ENCODE measurements at regions not wholly inside any gene's neighbourhood (a gene's known extent, or its start where the extent isn't known, plus 50 kb on each side); places are given as distances from the start of the nearest gene placed in this dataset.

DNA sequence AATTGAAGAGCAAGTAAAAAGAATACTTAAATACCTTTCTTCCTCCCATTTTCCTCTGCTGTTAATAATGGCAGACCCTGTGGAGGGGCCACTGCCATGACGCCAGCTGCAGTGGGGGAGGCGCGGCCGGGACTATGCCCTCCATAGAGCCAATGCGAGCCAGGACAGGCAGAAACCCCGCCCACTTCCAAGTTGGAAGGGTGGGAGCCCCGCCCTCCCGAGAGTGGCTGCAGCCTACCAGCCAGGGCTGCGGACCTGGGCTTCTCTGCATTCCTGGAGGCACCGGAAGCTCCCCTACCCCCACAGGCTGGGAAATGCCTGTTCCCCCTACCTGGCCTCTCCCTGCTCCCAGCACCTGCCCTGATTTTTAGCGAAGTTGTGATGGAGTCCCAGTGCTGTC is 439.4 kb upstream of the CDH19 start:
- Histone ChIP-seq H3K27ac (no peak overlapping the region), H3K4me3 (no peak overlapping the region), H3K27me3 (no peaks in the 10 kb centered on the region), H3K9me3 (no peaks in the 10 kb centered on the region), H3K4me1 (no peaks in the 10 kb centered on the region), H3K36me3 (no peaks in the 10 kb centered on the region)
- TF ChIP-seq, protein P1, sequence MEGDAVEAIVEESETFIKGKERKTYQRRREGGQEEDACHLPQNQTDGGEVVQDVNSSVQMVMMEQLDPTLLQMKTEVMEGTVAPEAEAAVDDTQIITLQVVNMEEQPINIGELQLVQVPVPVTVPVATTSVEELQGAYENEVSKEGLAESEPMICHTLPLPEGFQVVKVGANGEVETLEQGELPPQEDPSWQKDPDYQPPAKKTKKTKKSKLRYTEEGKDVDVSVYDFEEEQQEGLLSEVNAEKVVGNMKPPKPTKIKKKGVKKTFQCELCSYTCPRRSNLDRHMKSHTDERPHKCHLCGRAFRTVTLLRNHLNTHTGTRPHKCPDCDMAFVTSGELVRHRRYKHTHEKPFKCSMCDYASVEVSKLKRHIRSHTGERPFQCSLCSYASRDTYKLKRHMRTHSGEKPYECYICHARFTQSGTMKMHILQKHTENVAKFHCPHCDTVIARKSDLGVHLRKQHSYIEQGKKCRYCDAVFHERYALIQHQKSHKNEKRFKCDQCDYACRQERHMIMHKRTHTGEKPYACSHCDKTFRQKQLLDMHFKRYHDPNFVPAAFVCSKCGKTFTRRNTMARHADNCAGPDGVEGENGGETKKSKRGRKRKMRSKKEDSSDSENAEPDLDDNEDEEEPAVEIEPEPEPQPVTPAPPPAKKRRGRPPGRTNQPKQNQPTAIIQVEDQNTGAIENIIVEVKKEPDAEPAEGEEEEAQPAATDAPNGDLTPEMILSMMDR (IDR thresholded peaks at IDR 0.05): no peak
- DNase-seq (ENCODE audit: low spot score): no peak

GRCh38 chr18:67041334-67041733 is 437.4 kb upstream of the CDH19 start:
- Histone ChIP-seq H3K36me3 (no peaks in the 10 kb centered on the region), H3K27ac (no peak overlapping the region), H3K4me1 (no peaks in the 10 kb centered on the region), H3K4me3 (no peak overlapping the region), H3K9me3 (no peaks in the 10 kb centered on the region), H3K27me3 (no peaks in the 10 kb centered on the region)
- no peak for DNase-seq (ENCODE audit: low spot score)
- TF ChIP-seq, protein P1 (IDR thresholded peaks at IDR 0.05): no peak

- no peaks in the 10 kb centered on the region for H3K36me3 ChIP-seq
- no peak for DNase-seq (ENCODE audit: low spot score)
Measured at GRCh38 chr18:67035026-67035425, 431.1 kb upstream of the CDH19 start.

GRCh38 chr18:67023059-67023458 is 419.2 kb upstream of the CDH19 start:
- H3K4me1 ChIP-seq: no peaks in the 10 kb centered on the region
- H3K27me3 ChIP-seq: no peaks in the 10 kb centered on the region
- H3K36me3 ChIP-seq: no peaks in the 10 kb centered on the region
- no peak for DNase-seq (ENCODE audit: low spot score)
- TF ChIP-seq, protein P1 (IDR thresholded peaks at IDR 0.05): no peak
- no peak overlapping the region for H3K4me3 ChIP-seq
- no peak overlapping the region for H3K27ac ChIP-seq
- no peaks in the 10 kb centered on the region for H3K9me3 ChIP-seq

More at GRCh38 chr18:67035026-67035425, 431.1 kb upstream of the CDH19 start:
- no peaks in the 10 kb centered on the region for H3K4me1 ChIP-seq
- no peak overlapping the region for H3K4me3 ChIP-seq
- TF ChIP-seq, protein P1 (IDR thresholded peaks at IDR 0.05): no peak
- H3K27ac ChIP-seq: no peak overlapping the region
- H3K9me3 ChIP-seq: no peaks in the 10 kb centered on the region
- no peaks in the 10 kb centered on the region for H3K27me3 ChIP-seq

- Histone ChIP-seq H3K9me3 (no peaks in the 10 kb centered on the region), H3K4me1 (no peaks in the 10 kb centered on the region), H3K27me3 (no peaks in the 10 kb centered on the region), H3K36me3 (no peaks in the 10 kb centered on the region), H3K27ac (no peak overlapping the region), H3K4me3 (no peak overlapping the region)
- DNase-seq (ENCODE audit: low spot score): no peak
- TF ChIP-seq, protein P1 (IDR thresholded peaks at IDR 0.05): no peak
Measured at GRCh38 chr18:67010919-67011318, 407.0 kb upstream of the CDH19 start.

DNA sequence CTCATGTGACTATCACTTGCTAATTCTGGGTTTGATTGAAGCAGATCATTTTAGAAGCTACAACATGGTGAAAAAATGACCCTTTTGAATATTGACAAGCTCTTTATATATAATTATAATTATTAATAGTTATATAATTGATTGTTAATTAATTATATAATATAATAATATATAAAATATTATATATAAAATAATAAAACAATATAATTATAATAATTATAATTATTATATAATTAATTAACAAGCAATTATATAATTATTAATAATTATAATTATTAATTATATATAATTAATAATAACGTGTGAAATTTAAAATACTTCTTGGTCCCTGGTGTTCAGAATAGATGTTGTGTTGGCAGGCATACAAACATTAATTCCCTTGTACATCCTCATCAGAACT is 404.1 kb upstream of the CDH19 start:
- no peak overlapping the region for H3K4me3 ChIP-seq
- TF ChIP-seq, protein P1 (IDR thresholded peaks at IDR 0.05): no peak
- H3K4me1 ChIP-seq: no peaks in the 10 kb centered on the region
- no peaks in the 10 kb centered on the region for H3K27me3 ChIP-seq
- H3K36me3 ChIP-seq: no peaks in the 10 kb centered on the region
- no peak for DNase-seq (ENCODE audit: low spot score)
- H3K27ac ChIP-seq: no peak overlapping the region
- H3K9me3 ChIP-seq: no peaks in the 10 kb centered on the region

All from right atrium auricular region (tissue), 2 donors.